ENCODE measurements at regions not wholly inside any gene's neighbourhood (a gene's known extent, or its start where the extent isn't known, plus 50 kb on each side); places are given as distances from the start of the nearest gene placed in this dataset.

DNA sequence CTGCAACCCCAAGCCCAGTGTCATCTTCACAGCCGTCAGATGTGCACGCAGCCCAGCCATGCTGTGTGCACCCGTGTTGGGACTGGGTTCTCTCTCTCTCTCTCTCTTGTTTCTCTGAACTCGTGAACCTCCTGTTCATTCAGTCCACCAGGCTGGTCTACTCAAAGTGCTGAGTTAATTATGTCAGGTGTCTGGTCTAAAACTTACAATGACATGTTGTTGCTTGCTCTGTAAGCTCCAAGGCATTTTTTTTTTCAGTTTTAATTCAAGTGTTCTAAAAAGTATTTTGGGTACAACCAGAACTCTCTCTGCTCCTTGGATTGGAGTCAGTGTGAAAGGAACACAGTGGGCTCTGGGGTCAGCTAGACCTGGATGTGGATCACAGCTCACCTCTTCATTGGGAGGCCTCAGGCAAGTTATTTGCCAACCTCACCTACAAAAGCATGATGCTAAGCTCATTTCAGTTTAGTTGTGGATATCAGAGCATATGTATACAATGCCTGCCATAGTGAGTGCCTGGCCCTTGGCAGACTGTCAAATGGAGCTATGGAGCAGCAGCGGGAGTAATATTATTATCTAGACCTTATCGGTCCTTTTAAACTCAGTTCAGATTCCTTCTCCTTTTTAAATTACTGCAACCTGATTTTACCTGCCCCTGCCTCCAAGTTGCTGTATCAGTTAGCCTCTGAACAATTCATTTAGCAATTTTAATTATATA is 59.5 kb downstream of the PLEKHG1 start (continued):
- no peak for TF ChIP-seq ZNF232 (CRISPR knock-in tag; IDR thresholded peaks at IDR 0.05)
- TF ChIP-seq, protein P1, sequence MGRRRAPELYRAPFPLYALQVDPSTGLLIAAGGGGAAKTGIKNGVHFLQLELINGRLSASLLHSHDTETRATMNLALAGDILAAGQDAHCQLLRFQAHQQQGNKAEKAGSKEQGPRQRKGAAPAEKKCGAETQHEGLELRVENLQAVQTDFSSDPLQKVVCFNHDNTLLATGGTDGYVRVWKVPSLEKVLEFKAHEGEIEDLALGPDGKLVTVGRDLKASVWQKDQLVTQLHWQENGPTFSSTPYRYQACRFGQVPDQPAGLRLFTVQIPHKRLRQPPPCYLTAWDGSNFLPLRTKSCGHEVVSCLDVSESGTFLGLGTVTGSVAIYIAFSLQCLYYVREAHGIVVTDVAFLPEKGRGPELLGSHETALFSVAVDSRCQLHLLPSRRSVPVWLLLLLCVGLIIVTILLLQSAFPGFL (CRISPR knock-in tag; IDR thresholded peaks at IDR 0.05; ENCODE audit: borderline replicate concordance): no peak
- TF ChIP-seq, protein P2, sequence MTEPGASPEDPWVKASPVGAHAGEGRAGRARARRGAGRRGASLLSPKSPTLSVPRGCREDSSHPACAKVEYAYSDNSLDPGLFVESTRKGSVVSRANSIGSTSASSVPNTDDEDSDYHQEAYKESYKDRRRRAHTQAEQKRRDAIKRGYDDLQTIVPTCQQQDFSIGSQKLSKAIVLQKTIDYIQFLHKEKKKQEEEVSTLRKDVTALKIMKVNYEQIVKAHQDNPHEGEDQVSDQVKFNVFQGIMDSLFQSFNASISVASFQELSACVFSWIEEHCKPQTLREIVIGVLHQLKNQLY (CRISPR knock-in tag; IDR thresholded peaks at IDR 0.05): no peak
- TF ChIP-seq, protein P3, sequence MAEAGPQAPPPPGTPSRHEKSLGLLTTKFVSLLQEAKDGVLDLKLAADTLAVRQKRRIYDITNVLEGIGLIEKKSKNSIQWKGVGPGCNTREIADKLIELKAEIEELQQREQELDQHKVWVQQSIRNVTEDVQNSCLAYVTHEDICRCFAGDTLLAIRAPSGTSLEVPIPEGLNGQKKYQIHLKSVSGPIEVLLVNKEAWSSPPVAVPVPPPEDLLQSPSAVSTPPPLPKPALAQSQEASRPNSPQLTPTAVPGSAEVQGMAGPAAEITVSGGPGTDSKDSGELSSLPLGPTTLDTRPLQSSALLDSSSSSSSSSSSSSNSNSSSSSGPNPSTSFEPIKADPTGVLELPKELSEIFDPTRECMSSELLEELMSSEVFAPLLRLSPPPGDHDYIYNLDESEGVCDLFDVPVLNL (CRISPR knock-in tag; IDR thresholded peaks at IDR 0.05; ENCODE audit: borderline replicate concordance, low read depth): no peak
- TF ChIP-seq RORB (CRISPR knock-in tag; IDR thresholded peaks at IDR 0.05): no peak
- TF ChIP-seq NR1H2 (CRISPR knock-in tag; IDR thresholded peaks at IDR 0.05): no peak
- no peak for TF ChIP-seq ZNF416 (CRISPR knock-in tag; IDR thresholded peaks at IDR 0.05)
- TF ChIP-seq JAZF1 (CRISPR knock-in tag; IDR thresholded peaks at IDR 0.05): no peak
- TF ChIP-seq TEAD4 (CRISPR knock-in tag; IDR thresholded peaks at IDR 0.05): no peak
- TF ChIP-seq IRF2 (CRISPR knock-in tag; IDR thresholded peaks at IDR 0.05; ENCODE audit: borderline replicate concordance, low read depth): no peak
- TF ChIP-seq, protein P4, sequence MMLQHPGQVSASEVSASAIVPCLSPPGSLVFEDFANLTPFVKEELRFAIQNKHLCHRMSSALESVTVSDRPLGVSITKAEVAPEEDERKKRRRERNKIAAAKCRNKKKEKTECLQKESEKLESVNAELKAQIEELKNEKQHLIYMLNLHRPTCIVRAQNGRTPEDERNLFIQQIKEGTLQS (CRISPR knock-in tag; conservative IDR thresholded peaks at IDR 0.05): no peak
- TF ChIP-seq, protein P5, sequence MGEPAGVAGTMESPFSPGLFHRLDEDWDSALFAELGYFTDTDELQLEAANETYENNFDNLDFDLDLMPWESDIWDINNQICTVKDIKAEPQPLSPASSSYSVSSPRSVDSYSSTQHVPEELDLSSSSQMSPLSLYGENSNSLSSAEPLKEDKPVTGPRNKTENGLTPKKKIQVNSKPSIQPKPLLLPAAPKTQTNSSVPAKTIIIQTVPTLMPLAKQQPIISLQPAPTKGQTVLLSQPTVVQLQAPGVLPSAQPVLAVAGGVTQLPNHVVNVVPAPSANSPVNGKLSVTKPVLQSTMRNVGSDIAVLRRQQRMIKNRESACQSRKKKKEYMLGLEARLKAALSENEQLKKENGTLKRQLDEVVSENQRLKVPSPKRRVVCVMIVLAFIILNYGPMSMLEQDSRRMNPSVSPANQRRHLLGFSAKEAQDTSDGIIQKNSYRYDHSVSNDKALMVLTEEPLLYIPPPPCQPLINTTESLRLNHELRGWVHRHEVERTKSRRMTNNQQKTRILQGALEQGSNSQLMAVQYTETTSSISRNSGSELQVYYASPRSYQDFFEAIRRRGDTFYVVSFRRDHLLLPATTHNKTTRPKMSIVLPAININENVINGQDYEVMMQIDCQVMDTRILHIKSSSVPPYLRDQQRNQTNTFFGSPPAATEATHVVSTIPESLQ (CRISPR knock-in tag; IDR thresholded peaks at IDR 0.05): no peak
- TF ChIP-seq NR3C1 (CRISPR knock-in tag; conservative IDR thresholded peaks at IDR 0.05; ENCODE audit: low read depth): no peak

DNA sequence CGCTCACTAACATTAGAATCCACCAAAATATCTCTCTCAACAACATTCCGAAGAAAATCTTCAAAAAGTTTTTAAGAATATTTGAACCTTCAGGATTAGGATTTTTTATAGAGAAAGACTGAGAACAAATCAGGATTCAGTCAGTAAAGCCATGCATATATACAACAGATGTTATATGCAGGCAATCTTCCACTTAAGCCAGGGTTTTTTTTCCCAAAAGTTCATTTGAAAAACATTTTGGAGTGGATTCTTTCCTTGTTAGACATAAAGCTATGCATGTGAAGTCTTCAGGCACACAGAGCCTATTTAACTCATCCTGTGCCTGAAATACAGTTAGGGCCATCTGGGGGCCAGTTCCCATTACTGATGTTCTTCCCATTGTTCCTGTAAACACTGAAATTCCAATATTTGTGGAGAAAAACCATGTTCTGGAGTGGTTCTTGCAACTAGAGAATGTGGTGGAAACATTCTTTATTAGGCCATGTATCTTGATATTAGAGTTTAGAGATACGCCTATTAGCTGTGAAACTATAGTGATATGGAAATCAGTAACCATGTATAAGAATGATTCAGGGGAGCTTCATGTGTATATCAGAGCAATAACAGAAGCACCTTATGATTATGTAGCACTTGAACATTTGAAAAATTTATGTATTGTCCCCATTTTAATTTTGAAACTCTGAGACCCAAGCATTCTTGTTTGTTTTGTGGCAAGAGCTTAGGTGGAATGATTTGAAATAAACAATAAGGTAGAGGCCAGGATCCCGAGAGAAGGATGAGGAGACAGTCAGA is 61.7 kb downstream of the PLEKHG1 start:
- Mint-ChIP-seq H3K27me3 (ENCODE audit: low read depth) (no peaks in the 10 kb centered on the region), H3K36me3 (no peaks in the 10 kb centered on the region), H3K27ac (no peak overlapping the region), H3K4me1 (no peaks in the 10 kb centered on the region), H3K4me3 (no peak overlapping the region), H3K9me3 (no peaks in the 10 kb centered on the region)
- POLR2A ChIA-PET: no interaction called here
- DNase-seq (ENCODE audit: low spot score) (no peak), ATAC-seq (no peak)
- CTCF ChIA-PET: interaction anchor here (1.1 kb wide), 2 partner anchors 24 to 101 kb away, joined by 3 read pairs; no protein-coding TSS in a partner anchor
- TF ChIP-seq SMAD4 (CRISPR knock-in tag; IDR thresholded peaks at IDR 0.05) (no peak), ZNF232 (CRISPR knock-in tag; IDR thresholded peaks at IDR 0.05) (no peak), ZNF396 (CRISPR knock-in tag; IDR thresholded peaks at IDR 0.05; ENCODE audit: borderline replicate concordance) (no peak), GABPB1 (CRISPR knock-in tag; IDR thresholded peaks at IDR 0.05) (no peak), NR1H2 (CRISPR knock-in tag; IDR thresholded peaks at IDR 0.05) (no peak), TEAD4 (CRISPR knock-in tag; IDR thresholded peaks at IDR 0.05) (no peak), ELF4 (CRISPR knock-in tag; IDR thresholded peaks at IDR 0.05; ENCODE audit: low read depth) (no peak)
- TF ChIP-seq, protein P6, sequence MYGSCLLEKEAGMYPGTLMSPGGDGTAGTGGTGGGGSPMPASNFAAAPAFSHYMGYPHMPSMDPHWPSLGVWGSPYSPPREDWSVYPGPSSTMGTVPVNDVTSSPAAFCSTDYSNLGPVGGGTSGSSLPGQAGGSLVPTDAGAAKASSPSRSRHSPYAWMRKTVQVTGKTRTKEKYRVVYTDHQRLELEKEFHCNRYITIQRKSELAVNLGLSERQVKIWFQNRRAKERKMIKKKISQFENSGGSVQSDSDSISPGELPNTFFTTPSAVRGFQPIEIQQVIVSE (CRISPR knock-in tag; IDR thresholded peaks at IDR 0.05; ENCODE audit: borderline replicate concordance): no peak
- TF ChIP-seq, protein P7, sequence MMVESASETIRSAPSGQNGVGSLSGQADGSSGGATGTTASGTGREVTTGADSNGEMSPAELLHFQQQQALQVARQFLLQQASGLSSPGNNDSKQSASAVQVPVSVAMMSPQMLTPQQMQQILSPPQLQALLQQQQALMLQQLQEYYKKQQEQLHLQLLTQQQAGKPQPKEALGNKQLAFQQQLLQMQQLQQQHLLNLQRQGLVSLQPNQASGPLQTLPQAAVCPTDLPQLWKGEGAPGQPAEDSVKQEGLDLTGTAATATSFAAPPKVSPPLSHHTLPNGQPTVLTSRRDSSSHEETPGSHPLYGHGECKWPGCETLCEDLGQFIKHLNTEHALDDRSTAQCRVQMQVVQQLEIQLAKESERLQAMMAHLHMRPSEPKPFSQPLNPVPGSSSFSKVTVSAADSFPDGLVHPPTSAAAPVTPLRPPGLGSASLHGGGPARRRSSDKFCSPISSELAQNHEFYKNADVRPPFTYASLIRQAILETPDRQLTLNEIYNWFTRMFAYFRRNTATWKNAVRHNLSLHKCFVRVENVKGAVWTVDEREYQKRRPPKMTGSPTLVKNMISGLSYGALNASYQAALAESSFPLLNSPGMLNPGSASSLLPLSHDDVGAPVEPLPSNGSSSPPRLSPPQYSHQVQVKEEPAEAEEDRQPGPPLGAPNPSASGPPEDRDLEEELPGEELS (CRISPR knock-in tag; IDR thresholded peaks at IDR 0.05): no peak
- TF ChIP-seq, protein P8, sequence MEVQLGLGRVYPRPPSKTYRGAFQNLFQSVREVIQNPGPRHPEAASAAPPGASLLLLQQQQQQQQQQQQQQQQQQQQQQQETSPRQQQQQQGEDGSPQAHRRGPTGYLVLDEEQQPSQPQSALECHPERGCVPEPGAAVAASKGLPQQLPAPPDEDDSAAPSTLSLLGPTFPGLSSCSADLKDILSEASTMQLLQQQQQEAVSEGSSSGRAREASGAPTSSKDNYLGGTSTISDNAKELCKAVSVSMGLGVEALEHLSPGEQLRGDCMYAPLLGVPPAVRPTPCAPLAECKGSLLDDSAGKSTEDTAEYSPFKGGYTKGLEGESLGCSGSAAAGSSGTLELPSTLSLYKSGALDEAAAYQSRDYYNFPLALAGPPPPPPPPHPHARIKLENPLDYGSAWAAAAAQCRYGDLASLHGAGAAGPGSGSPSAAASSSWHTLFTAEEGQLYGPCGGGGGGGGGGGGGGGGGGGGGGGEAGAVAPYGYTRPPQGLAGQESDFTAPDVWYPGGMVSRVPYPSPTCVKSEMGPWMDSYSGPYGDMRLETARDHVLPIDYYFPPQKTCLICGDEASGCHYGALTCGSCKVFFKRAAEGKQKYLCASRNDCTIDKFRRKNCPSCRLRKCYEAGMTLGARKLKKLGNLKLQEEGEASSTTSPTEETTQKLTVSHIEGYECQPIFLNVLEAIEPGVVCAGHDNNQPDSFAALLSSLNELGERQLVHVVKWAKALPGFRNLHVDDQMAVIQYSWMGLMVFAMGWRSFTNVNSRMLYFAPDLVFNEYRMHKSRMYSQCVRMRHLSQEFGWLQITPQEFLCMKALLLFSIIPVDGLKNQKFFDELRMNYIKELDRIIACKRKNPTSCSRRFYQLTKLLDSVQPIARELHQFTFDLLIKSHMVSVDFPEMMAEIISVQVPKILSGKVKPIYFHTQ (CRISPR knock-in tag; IDR thresholded peaks at IDR 0.05): no peak
- TF ChIP-seq, protein P9, sequence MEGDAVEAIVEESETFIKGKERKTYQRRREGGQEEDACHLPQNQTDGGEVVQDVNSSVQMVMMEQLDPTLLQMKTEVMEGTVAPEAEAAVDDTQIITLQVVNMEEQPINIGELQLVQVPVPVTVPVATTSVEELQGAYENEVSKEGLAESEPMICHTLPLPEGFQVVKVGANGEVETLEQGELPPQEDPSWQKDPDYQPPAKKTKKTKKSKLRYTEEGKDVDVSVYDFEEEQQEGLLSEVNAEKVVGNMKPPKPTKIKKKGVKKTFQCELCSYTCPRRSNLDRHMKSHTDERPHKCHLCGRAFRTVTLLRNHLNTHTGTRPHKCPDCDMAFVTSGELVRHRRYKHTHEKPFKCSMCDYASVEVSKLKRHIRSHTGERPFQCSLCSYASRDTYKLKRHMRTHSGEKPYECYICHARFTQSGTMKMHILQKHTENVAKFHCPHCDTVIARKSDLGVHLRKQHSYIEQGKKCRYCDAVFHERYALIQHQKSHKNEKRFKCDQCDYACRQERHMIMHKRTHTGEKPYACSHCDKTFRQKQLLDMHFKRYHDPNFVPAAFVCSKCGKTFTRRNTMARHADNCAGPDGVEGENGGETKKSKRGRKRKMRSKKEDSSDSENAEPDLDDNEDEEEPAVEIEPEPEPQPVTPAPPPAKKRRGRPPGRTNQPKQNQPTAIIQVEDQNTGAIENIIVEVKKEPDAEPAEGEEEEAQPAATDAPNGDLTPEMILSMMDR (IDR thresholded peaks at IDR 0.05): no peak
